Transverse colon (tissue), 4 donors: ENCODE measurements at regions not wholly inside any gene's neighbourhood (a gene's known extent, or its start where the extent isn't known, plus 50 kb on each side); places are given as distances from the start of the nearest gene placed in this dataset.

Experiments
- DNase-seq: peaks from one replicate; pipeline ENCODE4 v3.0.0-alpha.2; 2019
- H3K27ac ChIP-seq, 4 donors: fragments of 200-600 bp; sonication (generic); 2 replicates each; pipeline ENCODE4 v1.5.1; 2016 to 2018; ENCODE audit warnings: inconsistent platforms in 4 of 4
- H3K27me3 ChIP-seq: fragments of 200-600 bp; sonication (generic); 2 replicates; pipeline ENCODE4 v1.5.1; 2017; ENCODE audit warnings: inconsistent platforms
- H3K36me3 ChIP-seq, 4 donors: fragments of 200-600 bp; sonication (generic); 2 replicates each; pipeline ENCODE4 v1.5.1; 2017 to 2019; ENCODE audit warnings: inconsistent platforms in 4 of 4
- H3K4me1 ChIP-seq, 4 donors: fragments of 200-600 bp; sonication (generic); 2 replicates each; pipeline ENCODE4 v1.5.1; 2017 to 2020; ENCODE audit warnings: inconsistent platforms in 4 of 4
- H3K4me3 ChIP-seq, 4 donors: fragments of 200-600 bp; sonication (generic); 1 replicate in 1 of 4; 2 replicates in 3 of 4; pipeline versions ENCODE4 v1.5.1 to v1.6.1; 2017 to 2019; ENCODE audit warnings: inconsistent platforms in 4 of 4
- H3K9me3 ChIP-seq, 2 donors: fragments of 200-600 bp; sonication (generic); 2 replicates each; pipeline ENCODE4 v1.5.1; 2017 to 2019; ENCODE audit warnings: inconsistent platforms in 2 of 2
- EP300 ChIP-seq: sonication (generic); formaldehyde crosslinking; IDR thresholded peaks from one replicate; pipeline ENCODE4 v1.6.1; 2017; ENCODE audit warnings: antibody characterized with exemption, low read depth
- POLR2A ChIP-seq: fragments of 450-650 bp; IDR thresholded peaks from one replicate; pipeline ENCODE4 v1.6.1; 2016; ENCODE audit warnings: antibody characterized with exemption, mild to moderate bottlenecking, moderate library complexity
- POLR2AphosphoS5 ChIP-seq, 3 donors: sonication (generic); formaldehyde crosslinking; IDR thresholded peaks; one replicate each; pipeline ENCODE4 v1.6.1; 2016; ENCODE audit warnings: antibody characterized with exemption in 3 of 3
- WGBS, 2 donors: methylation state at CpG; one replicate each; pipeline ENCODE4 v1.1.5; 2018; ENCODE audit warnings: low coverage in 1 of 2; 5-methylcytosine and 5-hydroxymethylcytosine counted together
- in situ Hi-C, 4 donors: fragments of 200-750 bp; cut with MboI; loops; one replicate each; pipeline versions ENCODE4 v1.15.0 to v1.15.1; 2017; ENCODE audit warnings: low sequenced_read_pairs in 3 of 4, low pct_ligation_motif_present in 1 of 4, low pct_unique_long_range_greater_than_20kb in 1 of 4
- intact Hi-C: fragments of 100-400 bp; cut with DNase I; formaldehyde crosslinking; loops from one replicate; pipeline ENCODE4 v1.15.1; 2023; ENCODE audit warnings: low total_unique reads
- TF ChIP-seq, protein P1 (sequence below), 5 experiments: fragments of 200-600 bp in 3 of 5; fragments of 450-650 bp in 2 of 5; sonication (generic) in 3 of 5; IDR thresholded peaks; 1 replicate in 2 of 5; 2 replicates in 3 of 5; pipeline ENCODE4 v1.5.1; 2016 to 2017; ENCODE audit warnings: antibody characterized with exemption in 5 of 5, inconsistent platforms in 3 of 5, mild to moderate bottlenecking in 2 of 5, moderate library complexity in 1 of 5

DNA sequence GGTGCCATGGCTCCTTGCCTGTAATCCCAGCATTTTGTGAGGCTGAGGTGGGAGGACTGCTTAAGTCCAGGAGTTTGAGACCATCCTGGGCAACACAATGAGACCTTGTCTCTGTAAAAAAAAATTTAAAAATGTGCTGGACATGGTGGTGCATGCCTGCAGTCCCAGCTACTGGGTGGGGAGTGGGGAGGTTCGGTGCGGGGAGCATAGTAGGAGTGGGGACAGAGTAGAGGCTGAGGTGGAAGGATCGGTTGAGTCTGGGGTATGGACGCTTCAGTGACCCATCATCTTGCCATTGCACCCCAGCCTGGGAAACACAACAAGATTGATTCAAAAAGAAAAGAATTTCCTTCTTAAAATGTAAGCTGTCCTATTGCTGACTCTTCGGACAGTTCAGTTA lies 1490.0 kb upstream of the GBE1 start:
- no peak for DNase-seq
- no peak for TF ChIP-seq POLR2A
- in situ Hi-C loops (no loop called here), intact Hi-C loops (no loop called here)
- Histone ChIP-seq H3K9me3 (peaks cover 0 to 4% of the 10 kb centered on the region in 2 donors), H3K4me3 (no peak overlapping the region), H3K27me3 (no peaks in the 10 kb centered on the region), H3K36me3 (no peaks in the 10 kb centered on the region), H3K4me1 (no peaks in the 10 kb centered on the region), H3K27ac (no peak overlapping the region)
- WGBS, 2 donors, result 80 to 84% methylated on average over 1 to 5 of the region's 5 CpGs

GRCh38 chr3:83250613-83251012 lies 1489.2 kb upstream of the GBE1 start:
- TF ChIP-seq EP300 (no peak), POLR2AphosphoS5 (IDR thresholded peaks at IDR 0.05) (no peak), POLR2A (no peak)
- TF ChIP-seq, protein P1, sequence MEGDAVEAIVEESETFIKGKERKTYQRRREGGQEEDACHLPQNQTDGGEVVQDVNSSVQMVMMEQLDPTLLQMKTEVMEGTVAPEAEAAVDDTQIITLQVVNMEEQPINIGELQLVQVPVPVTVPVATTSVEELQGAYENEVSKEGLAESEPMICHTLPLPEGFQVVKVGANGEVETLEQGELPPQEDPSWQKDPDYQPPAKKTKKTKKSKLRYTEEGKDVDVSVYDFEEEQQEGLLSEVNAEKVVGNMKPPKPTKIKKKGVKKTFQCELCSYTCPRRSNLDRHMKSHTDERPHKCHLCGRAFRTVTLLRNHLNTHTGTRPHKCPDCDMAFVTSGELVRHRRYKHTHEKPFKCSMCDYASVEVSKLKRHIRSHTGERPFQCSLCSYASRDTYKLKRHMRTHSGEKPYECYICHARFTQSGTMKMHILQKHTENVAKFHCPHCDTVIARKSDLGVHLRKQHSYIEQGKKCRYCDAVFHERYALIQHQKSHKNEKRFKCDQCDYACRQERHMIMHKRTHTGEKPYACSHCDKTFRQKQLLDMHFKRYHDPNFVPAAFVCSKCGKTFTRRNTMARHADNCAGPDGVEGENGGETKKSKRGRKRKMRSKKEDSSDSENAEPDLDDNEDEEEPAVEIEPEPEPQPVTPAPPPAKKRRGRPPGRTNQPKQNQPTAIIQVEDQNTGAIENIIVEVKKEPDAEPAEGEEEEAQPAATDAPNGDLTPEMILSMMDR (IDR thresholded peaks at IDR 0.05), result no peak
- Histone ChIP-seq H3K9me3 (peaks cover 0 to 4% of the 10 kb centered on the region in 2 donors), H3K4me1 (no peaks in the 10 kb centered on the region), H3K4me3 (no peak overlapping the region), H3K36me3 (no peaks in the 10 kb centered on the region), H3K27ac (no peak overlapping the region), H3K27me3 (no peaks in the 10 kb centered on the region)
- intact Hi-C loops (no loop called here), in situ Hi-C loops (no loop called here)
- DNase-seq, result no peak
- WGBS, 2 donors, result 64 to 75% methylated on average over 1 of the region's 1 CpG

GRCh38 chr3:83248454-83248853 lies 1487.0 kb upstream of the GBE1 start:
- H3K27me3 ChIP-seq, result no peaks in the 10 kb centered on the region
- peaks cover 0 to 4% of the 10 kb centered on the region in 2 donors for H3K9me3 ChIP-seq
- H3K4me3 ChIP-seq, result no peak overlapping the region
- DNase-seq, result no peak
- no peaks in the 10 kb centered on the region for H3K36me3 ChIP-seq
- intact Hi-C loops (no loop called here), in situ Hi-C loops (no loop called here)
- H3K27ac ChIP-seq, result no peak overlapping the region
- no peaks in the 10 kb centered on the region for H3K4me1 ChIP-seq
- TF ChIP-seq EP300 (no peak), POLR2AphosphoS5 (IDR thresholded peaks at IDR 0.05) (no peak), POLR2A (no peak)
- TF ChIP-seq, protein P1 (IDR thresholded peaks at IDR 0.05), result no peak
- 55 to 68% methylated on average over 3 of the region's 3 CpGs for WGBS, 2 donors

- no peaks in the 10 kb centered on the region for H3K36me3 ChIP-seq
- H3K27me3 ChIP-seq, result no peaks in the 10 kb centered on the region
- no peak for DNase-seq
- in situ Hi-C loops (no loop called here), intact Hi-C loops (no loop called here)
- TF ChIP-seq, protein P1 (IDR thresholded peaks at IDR 0.05), result no peak
- no peak for TF ChIP-seq EP300
- TF ChIP-seq POLR2AphosphoS5 (IDR thresholded peaks at IDR 0.05), result no peak
- no peak for TF ChIP-seq POLR2A
- no peak overlapping the region for H3K27ac ChIP-seq
- WGBS, 2 donors, result 64 to 79% methylated on average over 4 of the region's 4 CpGs
- H3K9me3 ChIP-seq, result no peaks in the 10 kb centered on the region
- H3K4me3 ChIP-seq, result no peak overlapping the region
- no peaks in the 10 kb centered on the region for H3K4me1 ChIP-seq
These were observed 1473.9 kb upstream of the GBE1 start for GRCh38 chr3:83235180-83235814.

DNA sequence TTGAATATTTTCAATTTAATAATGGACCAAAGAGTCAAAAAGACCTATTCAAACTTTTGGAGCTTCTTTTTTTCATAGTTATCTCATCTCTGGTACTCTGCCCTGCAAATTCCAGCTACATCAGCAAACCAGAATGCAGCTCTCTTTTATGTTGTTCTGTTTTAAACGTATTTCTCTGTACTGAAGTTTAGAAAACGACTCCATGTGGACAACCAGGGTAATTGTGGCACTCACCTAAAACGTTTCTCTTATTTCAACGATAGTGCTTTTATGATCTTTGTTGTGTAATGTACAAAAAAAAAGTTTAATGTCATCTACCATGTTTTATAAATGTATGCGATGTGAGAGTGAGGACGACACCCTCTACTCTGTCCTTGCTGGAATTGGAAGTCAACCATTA lies 1472.3 kb upstream of the GBE1 start:
- TF ChIP-seq POLR2A, result no peak
- TF ChIP-seq EP300, result no peak
- no peak for TF ChIP-seq POLR2AphosphoS5 (IDR thresholded peaks at IDR 0.05)
- TF ChIP-seq, protein P1 (IDR thresholded peaks at IDR 0.05), result no peak
- WGBS, 2 donors, result 68 to 72% methylated on average over 6 of the region's 6 CpGs
- H3K36me3 ChIP-seq, result no peaks in the 10 kb centered on the region
- in situ Hi-C loops (no loop called here), intact Hi-C loops (no loop called here)
- H3K27ac ChIP-seq, result no peak overlapping the region
- DNase-seq, result no peak
- H3K9me3 ChIP-seq, result no peaks in the 10 kb centered on the region
- no peaks in the 10 kb centered on the region for H3K4me1 ChIP-seq
- no peaks in the 10 kb centered on the region for H3K27me3 ChIP-seq
- no peak overlapping the region for H3K4me3 ChIP-seq
